Heart left ventricle (tissue), 16 donors: ENCODE measurements at regions not wholly inside any gene's neighbourhood (a gene's known extent, or its start where the extent isn't known, plus 50 kb on each side); places are given as distances from the start of the nearest gene placed in this dataset.
"Not testable (repeated sequence)": the region's sequence is repeated elsewhere in the genome, so short reads cannot be mapped to it uniquely, and the experiment has no call there.

Experiments used
- ATAC-seq, 4 donors: fragments of 200-7000 bp; cut with Tn5 transposase; one replicate each; pipeline ENCODE4 v1.9.1; 2020 to 2022; ENCODE audit warnings: moderate library complexity in 4 of 4, mild to moderate bottlenecking in 3 of 4, moderate number of reproducible peaks in 1 of 4
- DNase-seq, 5 donors: peaks; one replicate each; pipeline ENCODE4 v3.0.0-alpha.2; 2020
- H3K27ac ChIP-seq, 12 donors: fragments of 200-600 bp; sonication (generic) in 4 of 12; one replicate each; pipeline versions ENCODE4 v1.5.0 to v1.8.0; 2016 to 2022; ENCODE audit warnings: mild to moderate bottlenecking in 2 of 12
- H3K27me3 ChIP-seq, 9 donors: fragments of 200-600 bp; sonication (generic) in 2 of 9; one replicate each; pipeline versions ENCODE4 v1.5.1 to v1.8.0; 2016 to 2022; ENCODE audit warnings: mild to moderate bottlenecking in 3 of 9
- H3K36me3 ChIP-seq, 9 donors: fragments of 200-600 bp; sonication (generic) in 2 of 9; one replicate each; pipeline versions ENCODE4 v1.5.0 to v1.8.0; 2018 to 2022; ENCODE audit warnings: mild to moderate bottlenecking in 2 of 9
- H3K4me1 ChIP-seq, 12 donors: fragments of 200-600 bp; sonication (generic) in 4 of 12; one replicate each; pipeline versions ENCODE4 v1.5.0 to v1.8.0; 2016 to 2022; ENCODE audit warnings: mild to moderate bottlenecking in 3 of 12
- H3K4me3 ChIP-seq, 12 donors: fragments of 200-600 bp; sonication (generic) in 4 of 12; one replicate each; pipeline versions ENCODE4 v1.5.0 to v1.8.0; 2017 to 2022; ENCODE audit warnings: mild to moderate bottlenecking in 9 of 12, moderate library complexity in 4 of 12
- H3K9me3 ChIP-seq, 12 donors: fragments of 200-600 bp; sonication (generic) in 4 of 12; one replicate each; pipeline versions ENCODE4 v1.5.0 to v1.8.0; 2016 to 2022; ENCODE audit warnings: mild to moderate bottlenecking in 1 of 12
- CTCF ChIP-seq, 12 donors: fragments of 200-600 bp; sonication (generic) in 4 of 12; IDR thresholded peaks; one replicate each; pipeline versions ENCODE4 v1.5.0 to v1.8.0; 2018 to 2022; ENCODE audit warnings: antibody characterized with exemption in 12 of 12, mild to moderate bottlenecking in 5 of 12
- POLR2A ChIP-seq, 2 donors: fragments of 450-650 bp; IDR thresholded peaks; one replicate each; pipeline ENCODE4 v1.6.1; 2017; ENCODE audit warnings: antibody characterized with exemption in 2 of 2, mild to moderate bottlenecking in 2 of 2, moderate library complexity in 2 of 2
- WGBS, 4 donors: extraction: QIAGEN DNeasy Blood & Tissue Kit in 2 of 4; methylation state at CpG; one replicate each; pipeline versions ENCODE4 v1.1.5 to v1.1.7; 2013 to 2018; 5-methylcytosine and 5-hydroxymethylcytosine counted together
- intact Hi-C, 10 donors: fragments of 100-400 bp; cut with DNase I; formaldehyde crosslinking; loops; one replicate each; pipeline versions ENCODE4 v1.11.1 to v1.14.2; 2022
- donor health status: ischemic (EF 13 %, LVEDD 7.1; RV severe dilation, severe dysfunction).
- donor health status: healthy with polysubstance abuse.
- donor health status: DM: no; HTN: yes; CAD: no.
- donor health status: DM: no; HTN: no; CAD: no.
- donor health status: ischemic (EF 25% LVEDD 6.9; RV normal size, moderate dysfunction).
- donor health status: ischemic (EF 25% LVEDD 5.7; RV mildly dilated, moderate dysfunction).
- donor health status: healthy.
- donor health status: DM: yes; HTN: yes; CAD: no.
- donor health status: ischemic (EF 35%, LVEDD 5.7; RV mildly dilated, moderate dysfunction).
- donor health status: nonischemic (EF 11% LVEDD 7.7; RV severe dilation, severe dysfunction).
- donor health status: DM: yes; HTN: yes; CAD: no.
- donor health status: PGD.
- donor health status: ischemic (EF 29% LVEDD 5.4; RV normal size, mild dysfunction).
- donor health status: nonischemic (EF 23%, LVEDD 6.1; RV moderate dilation, normal function).

- 64 to 78% (median 70%) methylated on average over 9 to 10 of the region's 10 CpGs for WGBS, 4 donors
- Histone ChIP-seq H3K27me3 (no peaks in the 10 kb centered on the region), H3K4me3 (no peak overlapping the region), H3K36me3 (no peaks in the 10 kb centered on the region), H3K4me1 (no peaks in the 10 kb centered on the region), H3K9me3 (no peaks in the 10 kb centered on the region), H3K27ac (no peak overlapping the region)
- intact Hi-C loops, result no loop called here
- DNase-seq (no peak), ATAC-seq (no peak)
- TF ChIP-seq POLR2A (IDR thresholded peaks at IDR 0.05), result no peak
- TF ChIP-seq CTCF (IDR thresholded peaks at IDR 0.05), result no peak
These were observed 131.9 kb downstream of the BOD1 start for GRCh38 chr5:173484569-173484968.

DNA sequence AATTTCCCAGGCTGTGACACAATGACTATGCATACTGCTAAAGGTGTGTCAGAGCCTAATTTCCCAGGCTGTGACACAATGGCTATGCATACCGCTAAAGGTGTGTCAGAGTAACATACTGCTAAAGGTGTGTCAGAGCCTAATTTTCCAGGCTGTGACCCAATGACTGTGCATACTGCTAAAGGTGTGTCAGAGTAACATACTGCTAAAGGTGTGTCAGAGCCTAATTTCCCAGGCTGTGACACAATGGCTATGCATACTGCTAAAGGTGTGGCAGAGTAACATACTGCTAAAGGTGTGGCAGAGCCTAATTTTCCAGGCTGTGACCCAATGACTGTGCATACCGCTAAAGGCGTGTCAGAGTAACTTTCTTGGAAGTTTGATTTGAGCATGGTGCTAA, 132.9 kb downstream of the BOD1 start:
- H3K9me3 ChIP-seq, H3K27ac ChIP-seq, H3K36me3 ChIP-seq, H3K4me1 ChIP-seq, DNase-seq, H3K4me3 ChIP-seq, H3K27me3 ChIP-seq, intact Hi-C loops, ATAC-seq: not testable (repeated sequence)
- 64 to 99% (median 84%) methylated on average over 3 of the region's 3 CpGs for WGBS, 4 donors

- H3K4me1 ChIP-seq, result peaks cover 0 to under 1% (median 0%) of the 10 kb centered on the region in 12 donors
- no peaks in the 10 kb centered on the region for H3K9me3 ChIP-seq
- no peaks in the 10 kb centered on the region for H3K36me3 ChIP-seq
- no peak overlapping the region for H3K4me3 ChIP-seq
- WGBS, 4 donors, result 91 to 92% (median 91%) methylated on average over 3 to 4 of the region's 4 CpGs
- no peaks in the 10 kb centered on the region for H3K27me3 ChIP-seq
- ATAC-seq, result no peak
- no peak overlapping the region for H3K27ac ChIP-seq
- intact Hi-C loops, result no loop called here
- TF ChIP-seq CTCF (IDR thresholded peaks at IDR 0.05) (no peak), POLR2A (IDR thresholded peaks at IDR 0.05) (no peak)
- DNase-seq, result no peak
These were observed 133.3 kb downstream of the BOD1 start for GRCh38 chr5:173483160-173483559.

GRCh38 chr5:173481821-173482220, 134.6 kb downstream of the BOD1 start:
- Histone ChIP-seq H3K27me3 (no peaks in the 10 kb centered on the region), H3K9me3 (no peaks in the 10 kb centered on the region), H3K27ac (no peak overlapping the region), H3K4me1 (peaks cover 0 to 8% (median 0%) of the 10 kb centered on the region in 12 donors), H3K4me3 (no peak overlapping the region), H3K36me3 (no peaks in the 10 kb centered on the region)
- intact Hi-C loops, result no loop called here
- no peak for TF ChIP-seq POLR2A (IDR thresholded peaks at IDR 0.05)
- TF ChIP-seq CTCF (IDR thresholded peaks at IDR 0.05), result no peak
- DNase-seq, result no peak
- WGBS, 4 donors, result 72 to 74% (median 74%) methylated on average over 5 of the region's 5 CpGs
- no peak for ATAC-seq

DNA sequence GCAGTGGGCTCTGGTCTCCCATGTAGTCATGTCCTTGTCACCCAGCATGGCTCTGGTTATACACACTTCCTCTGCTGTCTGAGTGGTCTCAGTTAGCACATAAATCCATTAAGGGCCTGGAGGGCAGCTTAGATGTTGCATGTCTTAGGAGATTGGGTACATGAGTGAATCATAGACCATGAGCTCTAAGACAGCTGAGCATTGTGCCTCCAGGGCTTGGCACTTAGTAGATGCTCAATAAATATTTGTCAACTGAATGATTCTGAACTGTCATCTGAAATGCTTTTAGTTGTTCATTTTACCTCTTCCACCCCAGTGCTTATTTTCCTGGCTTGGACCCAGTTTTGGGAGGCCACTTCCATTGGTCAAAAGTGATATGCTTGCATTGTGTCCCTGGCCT, 135.6 kb downstream of the BOD1 start:
- Histone ChIP-seq H3K9me3 (no peaks in the 10 kb centered on the region), H3K4me1 (peaks cover 0 to 8% (median 0%) of the 10 kb centered on the region in 12 donors), H3K36me3 (no peaks in the 10 kb centered on the region), H3K27me3 (no peaks in the 10 kb centered on the region), H3K27ac (no peak overlapping the region), H3K4me3 (no peak overlapping the region)
- ATAC-seq, result no peak
- TF ChIP-seq POLR2A (IDR thresholded peaks at IDR 0.05) (no peak), CTCF (IDR thresholded peaks at IDR 0.05) (no peak)
- intact Hi-C loops, result no loop called here
- DNase-seq, result no peak
